ENCODE measurements at regions not wholly inside any gene's neighbourhood (a gene's known extent, or its start where the extent isn't known, plus 50 kb on each side); places are given as distances from the start of the nearest gene placed in this dataset.

DNA sequence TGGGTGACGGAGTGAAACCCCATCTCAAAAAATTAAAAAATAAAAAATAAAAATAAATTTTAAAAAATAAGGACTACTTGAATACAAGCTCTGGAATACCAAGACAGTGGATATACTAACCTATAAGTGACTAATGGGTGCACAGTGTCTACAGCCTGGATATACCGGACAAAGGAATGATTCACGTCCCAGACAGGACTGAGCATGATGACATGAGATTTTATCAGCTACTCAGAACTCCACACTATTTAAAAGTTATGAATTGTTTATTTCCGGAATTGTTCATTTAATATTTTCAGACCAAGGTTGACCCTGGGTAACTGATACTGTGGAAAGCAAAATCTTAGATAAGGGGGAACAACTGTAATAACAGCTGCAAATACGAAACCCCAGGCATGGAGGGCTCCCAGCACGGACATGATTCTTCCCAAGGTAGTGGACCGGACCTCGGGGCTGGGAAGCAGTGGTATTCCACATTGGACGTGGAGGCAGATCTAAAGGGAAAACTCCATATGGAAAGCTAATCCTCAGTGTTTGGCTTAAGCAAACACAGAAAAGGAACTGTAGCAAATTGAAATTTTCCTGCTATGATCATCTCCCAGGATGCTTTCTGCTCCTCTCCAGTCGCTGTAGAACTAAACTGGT is 102.6 kb upstream of the TSHZ3 start:
- TF ChIP-seq CTCF (IDR thresholded peaks at IDR 0.05; ENCODE audit: insufficient read depth, low read length) = no peak
- TF ChIP-seq POLR2AphosphoS5 (IDR thresholded peaks at IDR 0.05; ENCODE audit: low read depth) = no peak
- no peak for TF ChIP-seq REST (IDR thresholded peaks at IDR 0.05; ENCODE audit: insufficient replicate concordance, low read depth)

All from HL-60 (cell line).